Peyer's patch (tissue), 4 donors: ENCODE measurements at regions not wholly inside any gene's neighbourhood (a gene's known extent, or its start where the extent isn't known, plus 50 kb on each side); places are given as distances from the start of the nearest gene placed in this dataset.

ENCODE experiments used
- DNase-seq, 3 donors: peaks; one replicate each; pipeline ENCODE4 v3.0.0-alpha.2; 2017 to 2019
- H3K27ac ChIP-seq, 4 donors: fragments of 200-600 bp; sonication (generic); one replicate each; pipeline ENCODE4 v1.5.1; 2016 to 2019
- H3K27me3 ChIP-seq, 2 donors: fragments of 200-600 bp; sonication (generic); one replicate each; pipeline ENCODE4 v1.5.1; 2019
- H3K36me3 ChIP-seq, 3 donors: fragments of 200-600 bp; sonication (generic); one replicate each; pipeline ENCODE4 v1.5.1; 2016 to 2019
- H3K4me1 ChIP-seq, 4 donors: fragments of 200-600 bp; sonication (generic); one replicate each; pipeline ENCODE4 v1.5.1; 2016 to 2019
- H3K4me3 ChIP-seq, 4 donors: fragments of 200-600 bp; sonication (generic); 1 replicate in 3 of 4; 2 replicates in 1 of 4; pipeline ENCODE4 v1.5.1; 2016 to 2019; ENCODE audit warnings: mild to moderate bottlenecking in 1 of 4
- H3K9me3 ChIP-seq, 4 donors: fragments of 200-600 bp; sonication (generic); one replicate each; pipeline ENCODE4 v1.5.1; 2016 to 2019; ENCODE audit warnings: mild to moderate bottlenecking in 1 of 4
- CTCF ChIP-seq, 6 experiments: fragments of 450-650 bp in 4 of 6; fragments of 200-600 bp in 2 of 6; sonication (generic) in 1 of 6; IDR thresholded peaks; one replicate each; pipeline ENCODE4 v1.5.1; 2017 to 2019; ENCODE audit warnings: antibody characterized with exemption in 6 of 6, mild to moderate bottlenecking in 3 of 6, moderate library complexity in 1 of 6
- POLR2A ChIP-seq, 2 donors: fragments of 450-650 bp; IDR thresholded peaks; one replicate each; pipeline ENCODE4 v1.5.1; 2017; ENCODE audit warnings: antibody characterized with exemption in 2 of 2, mild to moderate bottlenecking in 2 of 2, moderate library complexity in 2 of 2

GRCh38 chr16:48950184-48950583 is 331.5 kb downstream of the CBLN1 start:
- Histone ChIP-seq H3K4me3 (no peak overlapping the region), H3K4me1 (no peaks in the 10 kb centered on the region), H3K9me3 (no peaks in the 10 kb centered on the region), H3K27ac (no peak overlapping the region), H3K36me3 (no peaks in the 10 kb centered on the region), H3K27me3 (no peaks in the 10 kb centered on the region)
- TF ChIP-seq CTCF (IDR thresholded peaks at IDR 0.05) (no peak), POLR2A (IDR thresholded peaks at IDR 0.05) (no peak)
- no peak for DNase-seq

GRCh38 chr16:48949636-48950035 is 332.0 kb downstream of the CBLN1 start:
- H3K27me3 ChIP-seq = no peaks in the 10 kb centered on the region

GRCh38 chr16:48948911-48949310 is 332.7 kb downstream of the CBLN1 start:
- no peak for DNase-seq
- no peaks in the 10 kb centered on the region for H3K36me3 ChIP-seq
- no peak overlapping the region for H3K4me3 ChIP-seq
- no peak for TF ChIP-seq CTCF (IDR thresholded peaks at IDR 0.05)
- no peak for TF ChIP-seq POLR2A (IDR thresholded peaks at IDR 0.05)
- H3K27ac ChIP-seq = no peak overlapping the region
- no peaks in the 10 kb centered on the region for H3K9me3 ChIP-seq
- H3K27me3 ChIP-seq = no peaks in the 10 kb centered on the region
- H3K4me1 ChIP-seq = no peaks in the 10 kb centered on the region

More at GRCh38 chr16:48949636-48950035, 332.0 kb downstream of the CBLN1 start:
- no peak for TF ChIP-seq POLR2A (IDR thresholded peaks at IDR 0.05)
- TF ChIP-seq CTCF (IDR thresholded peaks at IDR 0.05) = no peak
- Histone ChIP-seq H3K9me3 (no peaks in the 10 kb centered on the region), H3K4me3 (no peak overlapping the region), H3K36me3 (no peaks in the 10 kb centered on the region), H3K27ac (no peak overlapping the region), H3K4me1 (no peaks in the 10 kb centered on the region)
- no peak for DNase-seq

GRCh38 chr16:48947371-48947713 is 334.3 kb downstream of the CBLN1 start:
- TF ChIP-seq CTCF (IDR thresholded peaks at IDR 0.05) (no peak), POLR2A (IDR thresholded peaks at IDR 0.05) (no peak)
- Histone ChIP-seq H3K4me3 (no peak overlapping the region), H3K27ac (no peak overlapping the region), H3K27me3 (no peaks in the 10 kb centered on the region), H3K9me3 (no peaks in the 10 kb centered on the region), H3K36me3 (no peaks in the 10 kb centered on the region), H3K4me1 (no peaks in the 10 kb centered on the region)
- no peak for DNase-seq

GRCh38 chr16:48946686-48947370 is 334.8 kb downstream of the CBLN1 start:
- no peaks in the 10 kb centered on the region for H3K27me3 ChIP-seq

More at GRCh38 chr16:48946686-48947370, 334.8 kb downstream of the CBLN1 start:
- Histone ChIP-seq H3K27ac (no peak overlapping the region), H3K4me1 (no peaks in the 10 kb centered on the region), H3K36me3 (no peaks in the 10 kb centered on the region), H3K9me3 (no peaks in the 10 kb centered on the region), H3K4me3 (no peak overlapping the region)
- DNase-seq = no peak
- TF ChIP-seq CTCF (IDR thresholded peaks at IDR 0.05) (no peak), POLR2A (IDR thresholded peaks at IDR 0.05) (no peak)
